GM19468 (cell line): ENCODE measurements at regions not wholly inside any gene's neighbourhood (a gene's known extent, or its start where the extent isn't known, plus 50 kb on each side); places are given as distances from the start of the nearest gene placed in this dataset.
"Not testable (repeated sequence)": the region's sequence is repeated elsewhere in the genome, so short reads cannot be mapped to it uniquely, and the experiment has no call there.

ENCODE experiments used
- ATAC-seq: cut with Tn5 transposase; IDR thresholded peaks from one replicate; pipeline ENCODE4 v1.9.1; 2021; ENCODE audit warnings: mild to moderate bottlenecking, moderate library complexity, moderate number of reproducible peaks; ENCODE audit not compliant: unreplicated experiment; ENCODE audit errors: extremely low read depth

DNA sequence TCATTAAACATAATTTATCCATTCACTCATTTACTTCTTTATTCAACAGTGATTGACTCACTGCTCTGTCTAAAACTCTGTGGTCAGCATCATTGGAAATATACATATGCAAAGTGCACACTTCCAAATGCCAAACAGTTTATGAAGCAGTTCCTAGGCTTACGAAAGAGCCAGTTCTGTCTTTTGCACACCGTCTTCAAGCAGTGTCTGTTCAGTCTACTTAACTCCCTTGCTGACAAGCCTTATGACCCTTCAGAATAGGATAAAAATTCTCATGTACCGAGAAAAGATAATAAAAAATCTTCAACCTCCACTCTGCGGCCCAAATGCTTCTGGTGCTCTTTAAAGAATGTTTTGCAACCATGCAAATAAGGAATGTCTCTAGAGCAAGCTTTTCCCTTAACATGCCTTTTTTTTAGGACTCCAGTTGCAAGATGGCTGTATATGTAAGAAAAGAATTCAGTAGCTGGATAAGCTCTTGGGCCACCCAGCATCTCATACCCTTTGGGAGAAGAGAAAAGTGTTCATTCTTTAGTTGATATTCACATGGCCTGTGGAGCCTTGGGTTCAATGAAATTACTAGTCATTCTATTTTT, 1037.0 kb upstream of the SLIT2 start:
- ATAC-seq, result no peak

DNA sequence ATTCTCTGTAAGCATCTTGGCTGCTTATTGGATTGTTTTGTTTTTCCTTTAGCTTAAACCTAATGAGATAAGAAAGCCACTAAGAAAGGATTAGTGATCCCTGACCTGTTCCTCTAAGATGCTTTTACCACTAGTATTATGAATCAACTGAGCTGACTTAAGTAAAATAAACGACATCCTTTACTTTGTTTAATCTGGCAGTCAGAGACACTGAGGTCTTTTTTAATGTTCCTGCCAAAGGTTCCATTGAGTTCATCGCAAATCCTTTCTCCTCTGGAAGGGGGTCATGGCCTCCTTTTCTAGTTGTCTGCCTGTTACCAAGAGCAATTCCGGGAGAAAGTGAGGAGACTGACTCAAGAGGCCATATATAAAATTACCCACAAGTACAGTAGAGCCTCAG, 1038.3 kb upstream of the SLIT2 start:
- no peak for ATAC-seq

DNA sequence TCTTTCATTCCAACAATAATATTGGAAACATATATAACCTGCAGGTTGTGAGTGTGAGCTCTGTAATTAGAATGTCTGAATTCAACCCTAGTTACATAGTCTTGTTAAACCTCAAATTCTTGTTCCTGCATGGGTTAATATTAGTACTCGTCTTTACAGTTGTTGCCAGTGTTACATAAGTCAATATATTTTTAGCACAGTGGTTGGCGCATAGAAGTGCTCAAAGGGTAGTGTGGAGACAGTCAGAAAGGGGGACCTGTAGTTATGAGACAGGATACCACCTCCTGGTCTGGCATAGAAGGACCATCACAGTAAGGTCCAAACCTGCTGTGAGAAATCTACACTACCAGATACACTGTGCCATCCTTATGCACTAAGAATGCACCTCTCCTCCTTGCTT, 1045.9 kb upstream of the SLIT2 start:
- ATAC-seq, result no peak

DNA sequence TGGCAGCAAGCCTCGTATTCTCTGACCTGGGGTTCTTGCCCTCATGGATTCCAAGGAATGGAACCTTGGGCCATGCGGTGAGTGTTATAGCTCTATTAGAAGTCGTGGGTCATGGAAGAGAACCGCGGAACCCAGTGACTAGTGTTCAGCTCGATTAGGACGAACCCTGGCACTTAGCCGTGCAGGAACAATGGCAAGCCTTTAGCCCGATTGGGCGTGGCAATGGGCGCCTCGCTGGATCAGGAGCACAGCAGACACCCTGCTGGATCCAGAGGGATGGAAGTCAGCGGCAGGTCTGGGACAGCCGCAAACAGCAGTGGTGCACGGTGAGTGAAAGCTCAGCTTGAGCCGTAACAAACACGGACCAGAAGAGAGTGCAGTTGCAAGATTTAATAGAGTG, 1053.9 kb upstream of the SLIT2 start:
- ATAC-seq, result not testable (repeated sequence)

DNA sequence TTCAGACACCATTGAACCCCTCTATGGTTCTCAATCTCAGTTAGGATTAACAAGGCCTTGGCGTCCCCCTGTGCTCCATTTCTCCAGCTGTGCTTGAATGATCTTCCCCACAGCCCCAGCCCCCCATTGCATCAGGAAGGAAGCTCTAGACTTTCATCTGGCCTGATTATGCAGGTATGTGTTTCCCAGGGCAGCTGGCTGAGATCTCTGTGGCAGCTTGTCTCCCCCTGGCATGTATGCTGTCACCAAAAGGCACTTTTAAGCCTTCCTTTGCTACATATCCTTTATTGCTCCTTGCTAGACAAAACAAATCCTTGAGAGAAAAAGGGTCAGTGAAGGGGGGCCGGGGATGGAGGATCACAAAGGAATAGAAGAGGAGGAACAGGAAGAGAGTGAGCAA, 1056.0 kb upstream of the SLIT2 start:
- no peak for ATAC-seq

DNA sequence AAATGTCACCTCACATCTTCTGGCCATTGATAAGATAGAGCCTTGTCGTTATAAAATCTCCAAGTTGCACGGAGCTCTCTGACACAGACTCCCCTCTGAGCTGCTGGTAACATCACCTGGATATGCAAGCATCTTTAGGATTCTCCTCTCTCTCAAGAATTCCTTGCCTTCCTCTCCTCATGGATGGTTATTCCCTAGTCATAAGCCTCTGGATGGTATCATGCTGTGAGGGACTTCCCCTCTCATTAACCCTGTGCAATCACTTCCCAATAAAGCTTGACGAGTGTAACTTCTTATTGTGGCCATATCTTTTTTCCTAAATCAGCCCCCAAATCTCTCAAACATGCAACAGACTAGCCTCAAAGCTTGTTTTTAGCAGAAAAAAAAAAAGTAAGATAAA, 1057.0 kb upstream of the SLIT2 start:
- no peak for ATAC-seq

DNA sequence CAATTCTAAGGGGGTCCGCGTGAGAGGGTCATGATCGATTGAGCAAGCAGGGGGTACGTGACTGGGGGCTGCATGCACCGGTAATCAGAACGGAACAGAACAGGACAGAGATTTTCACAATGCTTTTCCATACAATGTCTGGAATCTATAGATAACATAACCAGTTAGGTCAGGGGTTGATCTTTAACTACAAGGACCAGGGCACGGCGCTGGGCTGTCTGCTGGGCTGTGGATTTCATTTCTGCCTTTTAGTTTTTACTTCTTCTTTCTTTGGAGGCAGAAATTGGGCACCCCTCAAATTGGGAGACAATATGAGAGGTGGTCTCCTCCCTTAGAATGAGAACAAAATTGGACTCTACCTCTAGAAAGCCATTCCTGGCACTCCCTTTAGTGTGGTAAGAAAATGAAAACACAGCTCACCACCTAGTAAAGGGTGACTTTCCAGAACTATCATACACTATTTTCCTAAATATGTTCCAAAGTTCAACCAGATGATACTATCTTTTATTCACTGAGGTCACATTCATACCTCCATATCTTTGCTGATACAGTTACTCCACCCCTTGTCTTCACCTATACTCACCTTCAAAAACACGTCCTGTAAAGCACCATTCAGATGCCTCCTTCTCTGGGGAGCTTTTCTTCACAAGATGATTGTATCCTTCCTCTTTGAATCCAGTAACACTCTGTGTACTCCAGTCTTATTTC, 1058.3 kb upstream of the SLIT2 start:
- no peak for ATAC-seq

DNA sequence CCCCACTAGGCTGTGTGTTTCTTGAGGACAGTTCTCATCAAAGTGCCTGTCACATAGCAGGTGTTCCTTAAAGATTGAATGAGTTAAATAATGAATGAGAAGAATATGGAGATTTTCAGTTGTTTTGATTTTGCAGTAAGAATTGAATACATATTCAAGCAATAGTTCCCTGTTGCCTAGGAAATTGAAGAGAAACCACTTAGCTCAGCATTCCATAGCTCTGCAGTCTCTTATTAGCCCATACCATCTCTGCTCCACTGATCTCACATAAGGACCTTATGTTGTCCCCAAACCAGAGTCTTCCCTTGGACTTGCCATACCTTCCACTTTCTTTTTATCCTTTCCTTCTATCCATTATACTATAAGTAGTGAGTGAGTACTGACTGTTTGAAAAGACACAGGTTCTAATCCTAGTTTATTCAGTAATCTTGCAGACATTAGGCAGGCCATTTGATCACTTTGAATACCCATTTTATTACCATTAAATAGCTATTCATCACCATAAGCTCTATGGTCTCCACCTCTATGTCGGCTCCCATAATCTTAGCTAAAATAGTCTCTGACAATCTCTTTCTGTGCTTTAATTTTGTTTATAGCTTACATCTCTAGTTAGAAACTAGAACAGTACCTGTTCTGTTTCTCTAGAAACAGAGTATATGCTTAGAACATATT, 1059.6 kb upstream of the SLIT2 start:
- no peak for ATAC-seq

DNA sequence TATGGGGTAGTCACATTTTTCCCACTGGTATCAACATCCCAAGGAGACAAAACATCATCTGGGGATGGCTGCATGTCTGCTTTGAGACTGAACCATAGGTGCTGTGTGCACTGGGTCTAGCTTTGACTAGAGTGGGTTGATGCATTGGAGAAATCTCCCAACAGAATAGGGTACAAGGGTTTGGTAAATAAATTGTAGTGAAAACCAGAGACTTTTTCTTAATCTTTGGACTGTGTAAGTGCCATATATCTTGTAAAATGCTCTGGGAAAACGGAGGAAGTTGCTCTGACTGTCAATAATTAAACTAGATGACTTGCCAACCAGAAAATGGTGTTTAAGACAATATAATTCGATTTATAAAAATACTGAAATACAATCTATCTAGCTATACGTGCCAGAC, 1064.0 kb upstream of the SLIT2 start:
- ATAC-seq, result no peak

DNA sequence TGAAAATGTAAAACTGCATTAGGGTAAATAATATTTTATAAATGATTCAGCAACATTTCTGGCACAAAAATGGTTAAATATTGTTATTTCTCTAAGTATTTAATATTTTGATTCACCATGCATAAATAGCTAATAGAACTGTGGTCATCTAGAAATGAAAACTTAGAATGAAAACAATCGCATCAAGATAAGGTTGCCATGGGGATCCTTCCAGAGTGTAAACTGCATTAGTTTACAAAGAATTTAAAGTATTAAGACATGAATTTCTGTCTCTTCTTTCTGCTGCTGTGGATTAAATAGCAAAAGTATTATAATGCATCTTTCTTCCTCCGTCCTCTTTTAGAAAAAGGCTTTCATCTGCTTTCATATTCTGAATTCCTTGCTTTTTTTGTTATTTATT, 1064.6 kb upstream of the SLIT2 start:
- ATAC-seq, result no peak

DNA sequence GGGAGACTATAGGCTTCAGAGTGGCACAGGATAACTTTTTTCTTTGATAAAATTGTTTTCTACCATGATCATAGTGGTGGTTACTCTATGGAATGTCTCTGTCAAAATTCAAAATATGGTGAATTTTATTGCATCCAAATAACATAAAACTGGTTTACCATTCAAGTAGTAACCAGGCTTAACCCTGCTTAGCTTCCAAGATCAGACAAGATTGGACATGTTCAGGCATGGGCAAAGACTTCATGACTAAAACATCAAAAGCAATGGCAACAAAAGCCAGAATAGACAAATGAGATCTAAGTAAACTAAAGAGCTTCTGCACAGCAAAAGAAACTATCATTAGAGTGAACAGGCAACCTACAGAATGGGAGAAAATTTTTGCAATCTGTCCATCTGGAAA, 1070.1 kb upstream of the SLIT2 start:
- ATAC-seq, result not testable (repeated sequence)

DNA sequence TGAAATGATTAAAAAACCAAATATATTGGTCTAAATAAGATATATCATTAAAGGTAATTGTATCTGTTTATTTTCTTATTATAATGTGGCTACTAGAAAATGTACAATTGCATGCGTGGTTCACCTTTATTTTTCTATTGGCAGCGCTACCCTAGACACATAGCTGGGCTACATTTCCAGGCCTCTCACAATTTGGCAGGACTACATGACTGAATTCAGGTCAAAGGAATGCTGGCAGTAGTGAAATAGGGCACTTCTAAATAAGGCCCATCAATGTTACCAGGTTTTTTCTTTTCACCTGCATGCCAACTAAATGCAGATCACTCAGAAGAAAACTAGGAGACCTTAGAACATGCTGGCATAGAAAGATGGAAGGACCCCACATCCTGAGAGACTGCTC, 1072.9 kb upstream of the SLIT2 start:
- ATAC-seq, result no peak

DNA sequence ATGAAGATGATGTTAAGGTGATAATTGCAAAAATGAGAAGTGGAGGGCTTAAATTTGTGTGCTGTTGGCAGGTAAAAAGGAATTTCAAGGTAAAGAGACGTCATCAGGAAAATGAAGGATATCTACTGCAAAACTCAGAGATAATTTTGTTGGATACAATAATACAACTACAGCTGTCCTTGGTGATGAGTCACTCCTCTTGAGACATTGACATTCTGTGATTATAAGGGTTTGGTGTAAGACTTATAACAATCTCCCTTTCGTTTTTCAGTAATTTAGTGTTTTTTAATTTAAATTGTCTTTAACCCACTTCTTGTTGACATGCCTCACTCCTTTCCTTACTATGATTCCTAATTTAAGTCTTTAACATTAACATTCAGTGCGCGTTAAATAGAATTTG, 1074.1 kb upstream of the SLIT2 start:
- no peak for ATAC-seq

DNA sequence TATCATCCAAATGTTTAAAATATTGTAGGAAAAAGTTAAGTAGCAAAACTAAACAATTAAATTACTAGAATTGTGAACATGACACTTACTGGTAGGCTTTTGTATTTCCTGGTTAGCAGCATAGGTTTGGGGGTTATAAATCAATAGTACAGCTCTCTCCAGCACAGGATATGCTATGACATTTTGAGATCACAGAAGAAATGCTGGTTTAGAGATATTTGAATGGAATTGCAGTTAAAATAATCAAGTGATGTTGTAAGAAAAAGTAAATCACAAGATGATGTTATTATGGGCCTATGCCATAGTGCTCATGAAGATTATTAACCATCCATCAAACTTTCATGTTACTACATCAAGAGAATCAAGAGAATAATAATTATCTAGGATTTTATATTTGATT, 1079.9 kb upstream of the SLIT2 start:
- ATAC-seq, result no peak

DNA sequence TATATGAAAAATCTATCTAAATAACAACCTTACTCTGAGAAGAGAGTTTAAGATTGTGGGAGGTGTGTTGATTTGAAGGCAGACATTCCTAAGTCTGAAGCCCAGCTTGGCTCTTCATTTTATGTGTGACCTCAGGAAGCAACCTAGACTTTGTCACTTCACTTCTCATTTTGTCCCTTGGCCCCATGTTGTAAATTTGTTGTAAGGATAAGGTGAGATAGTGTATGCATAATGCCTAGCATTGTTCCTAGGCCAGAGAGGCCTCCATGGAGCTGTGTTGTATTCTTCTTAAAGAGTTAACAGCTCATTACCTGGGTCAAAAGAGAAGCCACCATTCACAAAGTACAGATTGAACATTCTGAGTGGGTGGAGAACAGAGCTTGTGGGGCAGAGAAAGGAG, 1084.4 kb upstream of the SLIT2 start:
- ATAC-seq, result no peak

DNA sequence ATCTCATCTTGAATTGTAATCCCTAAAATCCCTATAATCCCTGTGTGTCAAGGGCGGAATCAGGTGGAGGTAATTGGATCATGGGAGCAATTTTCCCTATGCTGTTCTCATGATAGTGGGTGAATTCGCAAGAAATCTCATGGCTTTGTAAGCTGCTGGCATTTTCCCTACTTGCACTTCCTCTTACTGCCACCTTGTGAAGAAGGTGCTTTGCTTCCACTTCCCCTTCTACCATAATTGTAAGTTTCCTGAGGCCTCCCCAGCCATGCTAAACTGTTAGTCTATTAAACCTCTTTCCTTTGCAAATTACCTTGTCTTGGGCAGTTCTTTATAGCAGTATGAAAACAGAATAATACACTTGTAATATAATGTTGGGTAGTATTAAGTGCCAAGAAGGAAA, 1087.4 kb upstream of the SLIT2 start:
- ATAC-seq, result no peak

DNA sequence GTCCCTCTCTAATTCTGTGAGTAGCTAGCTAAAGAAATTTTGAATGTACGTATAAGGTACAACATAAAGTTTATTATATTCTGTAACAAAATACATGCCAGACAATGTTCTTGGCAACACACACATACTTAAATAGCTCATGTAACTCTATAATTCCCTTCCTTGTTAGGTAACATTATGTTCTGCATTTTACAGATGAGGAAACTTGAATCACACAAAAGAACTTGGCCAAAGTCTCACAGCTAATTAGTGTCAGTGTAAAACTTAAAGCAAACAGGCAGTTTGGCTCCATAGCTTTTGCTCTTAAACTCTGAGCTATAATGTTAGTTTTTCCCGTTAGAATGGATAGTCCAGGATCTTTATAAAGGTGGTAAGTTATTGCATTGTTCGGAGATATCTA, 1091.8 kb upstream of the SLIT2 start:
- ATAC-seq, result no peak

DNA sequence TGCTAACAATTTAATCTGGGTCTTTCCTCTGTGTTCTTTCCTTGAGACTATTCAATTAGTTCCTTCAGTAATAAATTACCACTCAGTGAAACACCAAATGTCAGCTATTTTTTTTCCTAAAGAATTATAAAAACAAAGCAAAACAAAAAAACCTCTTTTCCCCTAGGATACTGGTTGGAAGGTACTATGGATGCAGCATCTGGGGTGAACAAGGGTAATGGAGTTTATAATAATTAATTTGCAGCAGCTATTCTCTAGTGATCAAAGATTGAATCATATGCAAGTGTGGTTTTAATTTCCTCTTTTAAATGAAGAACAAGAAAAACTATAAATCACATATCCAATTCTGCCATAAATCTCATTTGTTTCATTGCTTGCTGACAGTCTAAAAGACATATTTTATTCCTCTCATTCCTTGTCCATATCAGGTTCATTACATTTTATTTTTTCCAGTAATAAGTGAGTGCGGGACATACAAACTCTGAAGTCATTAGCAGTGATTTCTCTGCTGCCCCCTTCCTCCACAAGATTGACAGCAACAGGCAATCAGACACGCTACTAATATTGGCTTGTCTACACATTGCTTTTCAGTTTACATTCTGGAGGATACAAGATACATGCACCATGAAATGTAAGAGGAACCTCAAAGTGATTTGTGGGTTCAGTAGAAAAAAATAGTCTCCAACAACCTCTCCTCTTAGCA, 1093.4 kb upstream of the SLIT2 start:
- ATAC-seq, result no peak

DNA sequence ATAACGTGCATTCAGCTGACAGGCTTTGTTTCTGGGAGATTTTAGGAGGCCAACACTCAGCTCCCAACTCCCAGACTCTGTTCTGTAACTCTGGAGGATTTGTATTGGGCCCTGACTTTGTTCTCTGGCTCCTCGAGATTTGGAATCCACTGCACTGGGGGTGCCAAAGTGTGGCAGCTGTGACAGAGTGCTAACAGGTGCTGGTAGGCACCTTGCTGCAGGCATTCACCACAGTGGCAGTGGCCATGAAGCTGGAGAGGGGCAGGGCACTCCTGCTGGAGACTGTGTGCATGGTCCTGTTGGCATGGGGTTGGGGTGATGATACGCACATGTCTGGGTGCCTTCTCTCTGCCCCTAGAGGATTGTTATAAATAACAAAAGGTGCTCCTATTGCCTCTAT, 1094.9 kb upstream of the SLIT2 start:
- no peak for ATAC-seq

DNA sequence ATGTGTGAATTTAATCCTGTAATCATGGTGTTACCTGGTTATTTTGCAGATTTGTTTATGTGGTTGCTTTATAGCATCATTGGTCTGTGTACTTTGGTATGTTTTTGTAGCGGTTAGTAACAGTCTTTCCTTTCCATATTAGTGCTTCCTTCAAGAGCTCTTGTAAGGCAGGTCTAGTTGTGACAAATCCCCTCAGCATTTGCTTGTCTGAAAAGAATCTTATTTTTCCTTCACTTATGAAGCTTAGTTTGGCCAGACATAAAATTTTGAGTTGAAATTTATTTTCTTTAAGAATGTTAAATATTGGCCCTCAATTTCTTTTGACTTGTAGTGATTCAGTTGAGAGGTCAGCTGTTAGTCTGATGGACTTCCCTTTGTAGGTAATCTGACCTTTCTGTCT, 1096.1 kb upstream of the SLIT2 start:
- ATAC-seq, result no peak

DNA sequence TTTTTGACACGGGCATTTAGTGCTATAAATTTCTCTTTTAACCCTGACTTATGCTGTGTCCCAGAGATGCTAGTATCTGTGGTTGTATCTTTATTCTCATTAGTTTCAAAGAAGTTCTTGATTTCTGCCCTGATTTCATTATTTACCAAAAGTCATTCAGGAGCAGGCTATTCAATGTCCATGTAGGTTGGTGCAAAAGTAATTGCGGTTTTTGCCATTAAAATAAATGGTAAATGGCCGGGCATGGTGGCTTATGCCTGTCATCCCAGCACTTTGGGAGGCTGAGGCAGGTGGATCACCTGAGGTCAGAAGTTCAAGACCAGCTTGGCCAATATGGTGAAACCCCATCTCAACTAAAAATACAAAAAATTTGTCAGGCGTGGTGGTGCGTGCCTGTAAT, 1097.4 kb upstream of the SLIT2 start:
- ATAC-seq, result not testable (repeated sequence)
